Activated CD8-positive, alpha-beta T cell treated with anti-CD3 and anti-CD28 coated beads for 36 hours (primary cell): ENCODE measurements at regions not wholly inside any gene's neighbourhood (a gene's known extent, or its start where the extent isn't known, plus 50 kb on each side); places are given as distances from the start of the nearest gene placed in this dataset.

Experiments
- ATAC-seq: fragments of 200-7000 bp; cut with Tn5 transposase; one replicate; pipeline ENCODE4 v1.10.0; 2021; ENCODE audit warnings: mild to moderate bottlenecking, moderate library complexity
- CTCF ChIA-PET: fragments of 350-600 bp; sonication (Branson Sonifier 250); formaldehyde crosslinking; loops from one replicate; lab custom pipeline; 2021; ENCODE audit warnings: antibody characterized with exemption; lab: Charles Lee
- POLR2A ChIA-PET: fragments of 350-600 bp; sonication (Branson Sonifier 250); formaldehyde crosslinking; loops from one replicate; lab custom pipeline; 2021; ENCODE audit warnings: antibody characterized with exemption; lab: Charles Lee
- DNase-seq: peaks from one replicate; pipeline ENCODE4 v3.0.0-alpha.2; 2020
- H3K27ac Mint-ChIP-seq: one replicate; pipeline ENCODE4 v1.8.0; 2021; ENCODE audit warnings: mild to moderate bottlenecking, mixed read lengths
- H3K27me3 Mint-ChIP-seq: one replicate; pipeline ENCODE4 v1.8.0; 2021; ENCODE audit warnings: mixed read lengths
- H3K36me3 Mint-ChIP-seq: one replicate; pipeline ENCODE4 v1.8.0; 2021; ENCODE audit warnings: low read depth, mixed read lengths
- H3K4me1 Mint-ChIP-seq: one replicate; pipeline ENCODE4 v1.8.0; 2021; ENCODE audit warnings: low read depth, mixed read lengths
- H3K4me3 Mint-ChIP-seq: one replicate; pipeline ENCODE4 v1.8.0; 2021; ENCODE audit warnings: mild to moderate bottlenecking, moderate library complexity, mixed read lengths
- H3K9me3 Mint-ChIP-seq: one replicate; pipeline ENCODE4 v1.8.0; 2021; ENCODE audit warnings: mixed read lengths
- intact Hi-C: fragments of 100-400 bp; cut with micrococcal nuclease; formaldehyde crosslinking; loops from one replicate; pipeline ENCODE4 v1.10.0; 2022
- TF ChIP-seq, protein P1 (sequence below): fragments of 200-600 bp; IDR thresholded peaks from one replicate; pipeline ENCODE4 v1.8.0; 2022; ENCODE audit warnings: antibody characterized with exemption, mild to moderate bottlenecking

DNA sequence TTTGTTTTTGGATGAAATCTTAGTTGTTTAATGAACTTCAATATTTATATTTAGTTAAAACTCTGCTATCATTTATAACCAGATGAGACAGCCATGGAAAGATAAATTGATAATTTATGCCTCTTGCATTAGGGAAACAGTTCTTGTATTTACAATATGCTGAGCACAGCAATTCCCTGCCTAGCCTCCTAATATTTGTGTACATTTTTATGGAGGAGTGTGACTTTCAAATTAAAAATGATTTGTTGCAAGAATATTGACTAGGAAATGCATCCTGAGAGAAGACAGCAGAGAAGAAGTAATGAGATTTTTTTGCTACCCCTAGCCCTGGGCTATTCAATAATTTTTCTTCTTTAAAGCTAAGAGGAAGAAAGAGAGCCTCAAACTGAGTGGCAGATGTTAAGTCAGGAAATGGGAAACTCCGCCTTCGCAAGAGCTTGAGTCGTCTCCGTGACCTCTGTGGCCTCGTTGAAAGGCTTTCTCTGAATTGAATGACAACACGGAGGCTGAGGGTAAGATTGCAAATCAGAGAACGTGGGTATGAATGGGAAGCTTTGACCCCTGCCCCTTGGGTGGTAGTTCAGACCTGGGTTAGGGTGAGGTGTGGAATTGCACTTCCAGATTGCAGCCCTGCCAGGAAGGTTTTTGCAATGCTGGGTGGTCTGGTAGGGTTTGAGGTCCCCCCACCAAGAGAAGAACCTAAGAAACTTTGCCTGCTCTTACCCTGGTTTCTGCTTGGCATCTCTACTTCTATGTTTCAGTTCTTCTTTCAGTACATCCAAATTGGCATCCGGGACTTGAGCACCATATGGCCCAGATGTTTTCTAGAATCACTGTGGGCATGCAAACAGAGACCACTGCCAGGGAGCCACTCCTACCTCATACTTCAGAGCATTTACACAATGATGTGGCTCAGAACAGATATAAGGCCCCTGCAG lies 210.3 kb upstream of the RBMS1 start:
- Mint-ChIP-seq H3K4me1 (peaks cover 11% of the 10 kb centered on the region), H3K27me3 (no peaks in the 10 kb centered on the region), H3K9me3 (peaks cover 5% of the 10 kb centered on the region), H3K27ac (peak overlapping the region; percentile 7), H3K4me3 (no peak overlapping the region), H3K36me3 (no peaks in the 10 kb centered on the region)
- DNase-seq (peak; percentile 70), ATAC-seq (peak; percentile 97)
- ChIA-PET POLR2A (no interaction called here), CTCF (no interaction called here)
- TF ChIP-seq, protein P1, sequence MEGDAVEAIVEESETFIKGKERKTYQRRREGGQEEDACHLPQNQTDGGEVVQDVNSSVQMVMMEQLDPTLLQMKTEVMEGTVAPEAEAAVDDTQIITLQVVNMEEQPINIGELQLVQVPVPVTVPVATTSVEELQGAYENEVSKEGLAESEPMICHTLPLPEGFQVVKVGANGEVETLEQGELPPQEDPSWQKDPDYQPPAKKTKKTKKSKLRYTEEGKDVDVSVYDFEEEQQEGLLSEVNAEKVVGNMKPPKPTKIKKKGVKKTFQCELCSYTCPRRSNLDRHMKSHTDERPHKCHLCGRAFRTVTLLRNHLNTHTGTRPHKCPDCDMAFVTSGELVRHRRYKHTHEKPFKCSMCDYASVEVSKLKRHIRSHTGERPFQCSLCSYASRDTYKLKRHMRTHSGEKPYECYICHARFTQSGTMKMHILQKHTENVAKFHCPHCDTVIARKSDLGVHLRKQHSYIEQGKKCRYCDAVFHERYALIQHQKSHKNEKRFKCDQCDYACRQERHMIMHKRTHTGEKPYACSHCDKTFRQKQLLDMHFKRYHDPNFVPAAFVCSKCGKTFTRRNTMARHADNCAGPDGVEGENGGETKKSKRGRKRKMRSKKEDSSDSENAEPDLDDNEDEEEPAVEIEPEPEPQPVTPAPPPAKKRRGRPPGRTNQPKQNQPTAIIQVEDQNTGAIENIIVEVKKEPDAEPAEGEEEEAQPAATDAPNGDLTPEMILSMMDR = no peak
- intact Hi-C loops = no loop called here

DNA sequence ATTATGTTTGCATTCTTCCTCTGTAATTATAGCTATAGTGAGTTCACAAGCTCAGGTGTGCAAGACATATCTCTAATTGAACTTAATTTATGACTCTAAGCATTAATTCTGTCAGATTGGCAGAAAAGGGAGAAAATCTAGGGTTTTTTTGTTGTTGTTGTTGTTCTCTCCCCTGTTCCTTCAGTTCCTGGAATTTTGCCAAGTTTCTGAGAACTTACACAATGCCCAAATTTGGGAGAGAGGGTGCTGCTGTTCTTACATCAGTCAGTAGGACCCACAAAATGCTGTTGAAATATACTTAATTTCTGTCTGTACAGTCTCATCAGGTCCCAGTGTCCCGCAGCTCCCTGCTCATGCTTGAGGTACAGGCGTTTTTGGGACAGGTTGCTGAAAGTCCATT lies 221.8 kb upstream of the RBMS1 start:
- POLR2A ChIA-PET = no interaction called here
- H3K4me1 Mint-ChIP-seq = no peaks in the 10 kb centered on the region
- no peak for ATAC-seq
- H3K4me3 Mint-ChIP-seq = no peak overlapping the region
- H3K36me3 Mint-ChIP-seq = no peaks in the 10 kb centered on the region
- TF ChIP-seq, protein P1 = no peak
- no peak overlapping the region for H3K27ac Mint-ChIP-seq
- CTCF ChIA-PET = no interaction called here
- intact Hi-C loops = no loop called here
- no peak for DNase-seq
- H3K9me3 Mint-ChIP-seq = no peaks in the 10 kb centered on the region
- H3K27me3 Mint-ChIP-seq = no peaks in the 10 kb centered on the region

GRCh38 chr2:160719116-160719515 lies 225.5 kb upstream of the RBMS1 start:
- Mint-ChIP-seq H3K27me3 (no peaks in the 10 kb centered on the region), H3K27ac (no peak overlapping the region), H3K9me3 (peaks cover 3% of the 10 kb centered on the region), H3K36me3 (no peaks in the 10 kb centered on the region), H3K4me1 (no peaks in the 10 kb centered on the region), H3K4me3 (no peak overlapping the region)
- CTCF ChIA-PET = no interaction called here
- TF ChIP-seq, protein P1 = no peak
- POLR2A ChIA-PET = no interaction called here
- no peak for DNase-seq
- no peak for ATAC-seq
- intact Hi-C loops = no loop called here

DNA sequence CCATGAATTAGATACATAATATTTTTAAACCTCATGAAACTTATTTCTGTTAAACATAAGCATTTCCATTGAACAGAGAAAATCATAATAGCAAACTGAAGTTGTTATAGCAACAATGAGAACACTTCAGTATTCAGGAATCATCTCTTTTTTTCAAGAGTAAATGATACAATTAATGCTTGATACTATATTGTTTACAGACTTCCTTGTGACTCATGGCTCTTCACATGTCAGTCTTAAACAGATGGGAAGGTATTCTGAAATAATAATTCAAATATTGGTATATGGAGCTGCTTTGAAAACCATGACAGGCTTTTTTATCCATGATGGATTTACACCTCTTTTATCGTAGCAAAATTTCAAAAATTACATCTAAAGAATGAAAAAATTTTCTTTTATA lies 226.5 kb upstream of the RBMS1 start:
- no peak overlapping the region for H3K27ac Mint-ChIP-seq
- POLR2A ChIA-PET = no interaction called here
- no peaks in the 10 kb centered on the region for H3K27me3 Mint-ChIP-seq
- H3K4me1 Mint-ChIP-seq = no peaks in the 10 kb centered on the region
- TF ChIP-seq, protein P1 = no peak
- H3K36me3 Mint-ChIP-seq = no peaks in the 10 kb centered on the region
- intact Hi-C loops = no loop called here
- ATAC-seq (no peak), DNase-seq (no peak)
- CTCF ChIA-PET = no interaction called here
- peaks cover 3% of the 10 kb centered on the region for H3K9me3 Mint-ChIP-seq
- no peak overlapping the region for H3K4me3 Mint-ChIP-seq
